ENCODE measurements at regions not wholly inside any gene's neighbourhood (a gene's known extent, or its start where the extent isn't known, plus 50 kb on each side); places are given as distances from the start of the nearest gene placed in this dataset.
A peak's percentile ranks its signal among the peaks of the same experiment; 100 is the strongest.

GRCh38 chr3:178385280-178385952 is 150.8 kb upstream of the KCNMB2 start:
- FAIRE-seq (peak; percentile 83), DNase-seq (ENCODE audit: insufficient read length, low spot score) (no peak)
- peak; percentile 93 for TF ChIP-seq CTCF (IDR thresholded peaks at IDR 0.05; ENCODE audit: insufficient read depth, missing control alignments)

GRCh38 chr3:178386401-178386800 is 149.8 kb upstream of the KCNMB2 start:
- FAIRE-seq = no peak
- TF ChIP-seq CTCF (IDR thresholded peaks at IDR 0.05; ENCODE audit: insufficient read depth, missing control alignments) = no peak

GRCh38 chr3:178386880-178387279 is 149.4 kb upstream of the KCNMB2 start:
- no peak for TF ChIP-seq CTCF (IDR thresholded peaks at IDR 0.05; ENCODE audit: insufficient read depth, missing control alignments)
- DNase-seq (ENCODE audit: insufficient read length, low spot score) = no peak
- FAIRE-seq = no peak

More at GRCh38 chr3:178386401-178386800, 149.8 kb upstream of the KCNMB2 start:
- no peak for DNase-seq (ENCODE audit: insufficient read length, low spot score)

- no peak for DNase-seq (ENCODE audit: insufficient read length, low spot score)
- FAIRE-seq = no peak
- TF ChIP-seq CTCF (IDR thresholded peaks at IDR 0.05; ENCODE audit: insufficient read depth, missing control alignments) = no peak
These were observed 147.8 kb upstream of the KCNMB2 start for GRCh38 chr3:178388473-178388872.

- FAIRE-seq (no peak), DNase-seq (ENCODE audit: insufficient read length, low spot score) (no peak)
- no peak for TF ChIP-seq CTCF (IDR thresholded peaks at IDR 0.05; ENCODE audit: insufficient read depth, missing control alignments)
These were observed 147.0 kb upstream of the KCNMB2 start for GRCh38 chr3:178389258-178389657.

GRCh38 chr3:178392511-178392926 is 143.7 kb upstream of the KCNMB2 start:
- FAIRE-seq = no peak
- TF ChIP-seq CTCF (IDR thresholded peaks at IDR 0.05; ENCODE audit: insufficient read depth, missing control alignments) = no peak
- DNase-seq (ENCODE audit: insufficient read length, low spot score) = no peak

GRCh38 chr3:178393146-178393545 is 143.1 kb upstream of the KCNMB2 start:
- no peak for TF ChIP-seq CTCF (IDR thresholded peaks at IDR 0.05; ENCODE audit: insufficient read depth, missing control alignments)
- no peak for FAIRE-seq
- DNase-seq (ENCODE audit: insufficient read length, low spot score) = no peak
